GM12878 (cell line): ENCODE measurements at regions not wholly inside any gene's neighbourhood (a gene's known extent, or its start where the extent isn't known, plus 50 kb on each side); places are given as distances from the start of the nearest gene placed in this dataset.

Experiments
- ATAC-seq: fragments of 200-7000 bp; cut with Tn5 transposase; 3 replicates; pipeline ENCODE4 v1.9.1; 2020; ENCODE audit warnings: mild to moderate bottlenecking, moderate library complexity
- BruUV-seq: library from RNA; stranded (reverse); fragments of 400-500 nt; replicated peaks from 2 replicates; lab custom pipeline; 2021; lab: Mats Ljungman, UMichigan
- CTCF ChIA-PET: fragments of 300-600 bp; sonication (Branson Sonifier 250); formaldehyde crosslinking; extraction: SDS; loops from one replicate; lab custom pipeline; 2021; ENCODE audit warnings: inconsistent platforms; lab: Yijun Ruan, JAX
- POLR2A ChIA-PET: fragments of 350-600 bp; formaldehyde crosslinking; extraction: SDS; loops from one replicate; lab custom pipeline; 2021; ENCODE audit warnings: inconsistent platforms; lab: Charles Lee
- RAD21 ChIA-PET: fragments of 300-600 bp; sonication (Branson Sonifier 250); formaldehyde crosslinking; loops from one replicate; lab custom pipeline; 2023; ENCODE audit warnings: antibody characterized with exemption; ENCODE audit not compliant: unreplicated experiment; lab: Charles Lee
- SMC1A ChIA-PET: fragments of 300-600 bp; sonication (Branson Sonifier 250); formaldehyde crosslinking; loops from one replicate; lab custom pipeline; 2023; ENCODE audit not compliant: unreplicated experiment, uncharacterized antibody; lab: Charles Lee
- DNase-seq: peaks from one replicate; pipeline ENCODE4 v3.0.0-alpha.2; 2011; ENCODE audit warnings: low read depth, low spot score
- FAIRE-seq: peaks from 3 replicates; lab custom pipeline; 2011; peaks lifted over from hg19 to GRCh38; lab: Jason Lieb, UNC
- H2AFZ ChIP-seq: 2 replicates; pipeline ENCODE4 v1.6.0; 2011; ENCODE audit warnings: low read depth, low read length, control low read depth; ENCODE audit not compliant: control insufficient read depth
- H3K27ac ChIP-seq: 2 replicates; pipeline ENCODE4 v1.5.1; 2011; ENCODE audit warnings: control low read depth; ENCODE audit not compliant: control insufficient read depth, insufficient read depth
- H3K27me3 ChIP-seq, 2 experiments: replicated peaks in 1 of 2; 2 replicates each; pipeline versions ENCODE4 v1.6.0 to v1.6.1; 2011; ENCODE audit warnings: low read length in 1 of 2; ENCODE audit not compliant: control insufficient read depth in 2 of 2, insufficient read depth in 2 of 2
- H3K36me3 ChIP-seq, 2 experiments: 2 replicates each; pipeline ENCODE4 v1.5.1; 2011; ENCODE audit warnings: low read length in 1 of 2; ENCODE audit not compliant: control insufficient read depth in 2 of 2, insufficient read depth in 2 of 2
- H3K4me1 ChIP-seq: 2 replicates; pipeline ENCODE4 v1.6.1; 2011; ENCODE audit warnings: mild to moderate bottlenecking, low read length, moderate library complexity, mixed read lengths; ENCODE audit not compliant: control insufficient read depth, insufficient read depth
- H3K4me2 ChIP-seq: 2 replicates; pipeline ENCODE4 v1.6.0; 2011; ENCODE audit warnings: control low read depth; ENCODE audit not compliant: control insufficient read depth, insufficient read depth
- H3K4me3 ChIP-seq: fragments of 200-600 bp; sonication (generic); 2 replicates; pipeline ENCODE4 v1.5.1; 2016
- H3K79me2 ChIP-seq: 2 replicates; pipeline ENCODE4 v1.6.0; 2011; ENCODE audit warnings: low read length; ENCODE audit not compliant: control insufficient read depth, insufficient read depth
- H3K9ac ChIP-seq: 2 replicates; pipeline ENCODE4 v1.8.0; 2011; ENCODE audit warnings: low read length, control low read depth, mixed read lengths; ENCODE audit not compliant: control insufficient read depth, insufficient read depth
- H3K9me3 ChIP-seq: replicated peaks from 3 replicates; pipeline ENCODE4 v1.5.1; 2011; ENCODE audit warnings: mild to moderate bottlenecking, low read length; ENCODE audit not compliant: control insufficient read depth, insufficient read depth
- H4K20me1 ChIP-seq: 2 replicates; pipeline ENCODE4 v1.6.0; 2011; ENCODE audit not compliant: control insufficient read depth, insufficient read depth
- BCL11A ChIP-seq: IDR thresholded peaks from 2 replicates; pipeline ENCODE4 v1.6.1; 2011; ENCODE audit warnings: low read depth, low read length
- CHD2 ChIP-seq: IDR thresholded peaks from 2 replicates; pipeline ENCODE4 v1.6.1; 2011; ENCODE audit warnings: low read depth, low read length, improper control_type of control experiment, borderline replicate concordance
- ELK1 ChIP-seq: IDR thresholded peaks from 2 replicates; pipeline ENCODE4 v1.6.1; 2012; ENCODE audit warnings: low read depth, low read length, improper control_type of control experiment
- IRF4 ChIP-seq: IDR thresholded peaks from 2 replicates; pipeline ENCODE4 v1.6.1; 2011; ENCODE audit warnings: low read depth, low read length
- KLF5 ChIP-seq: fragments of 450-650 bp; IDR thresholded peaks from 2 replicates; pipeline ENCODE4 v1.6.1; 2014; ENCODE audit warnings: mild to moderate bottlenecking; ENCODE audit not compliant: partially characterized antibody
- MYC ChIP-seq: IDR thresholded peaks from 2 replicates; pipeline ENCODE4 v1.6.1; 2011; ENCODE audit warnings: mild to moderate bottlenecking, low read length, moderate library complexity, inconsistent platforms; ENCODE audit not compliant: insufficient read depth, insufficient replicate concordance, insufficient read length, severe bottlenecking
- NR2C2 ChIP-seq: IDR thresholded peaks from 2 replicates; pipeline ENCODE4 v1.6.1; 2011; ENCODE audit warnings: borderline replicate concordance, low read depth; ENCODE audit not compliant: control insufficient read depth, insufficient read length
- PBX3 ChIP-seq: IDR thresholded peaks from 2 replicates; pipeline ENCODE4 v1.6.1; 2011; ENCODE audit warnings: mild to moderate bottlenecking, low read depth, low read length, moderate library complexity; ENCODE audit not compliant: insufficient replicate concordance
- RELB ChIP-seq: fragments of 450-650 bp; IDR thresholded peaks from 2 replicates; pipeline ENCODE4 v1.6.1; 2017; ENCODE audit warnings: low read depth, mild to moderate bottlenecking, moderate library complexity
- RUNX3 ChIP-seq: IDR thresholded peaks from 2 replicates; pipeline ENCODE4 v1.6.1; 2012; ENCODE audit warnings: low read length, inconsistent platforms
- TCF7 ChIP-seq: IDR thresholded peaks from 2 replicates; pipeline ENCODE4 v1.6.1; 2014; ENCODE audit warnings: antibody characterized with exemption, borderline replicate concordance
- YBX1 ChIP-seq: fragments of 450-650 bp; IDR thresholded peaks from 2 replicates; pipeline ENCODE4 v1.6.1; 2016; ENCODE audit warnings: antibody characterized with exemption
- ZBED1 ChIP-seq: IDR thresholded peaks from 2 replicates; pipeline ENCODE4 v1.6.1; 2016; ENCODE audit warnings: borderline replicate concordance
- ZBTB33 ChIP-seq: fragments of 450-650 bp; IDR thresholded peaks from 2 replicates; pipeline ENCODE4 v1.6.1; 2017; ENCODE audit warnings: mild to moderate bottlenecking
- ZNF384 ChIP-seq: IDR thresholded peaks from 2 replicates; pipeline ENCODE4 v1.6.1; 2012; ENCODE audit warnings: low read depth, mild to moderate bottlenecking, low read length, improper control_type of control experiment, borderline replicate concordance
- WGBS: methylation state at CpG from one replicate; pipeline ENCODE4 v1.1.6; 2016; ENCODE audit warnings: low lambda C conversion rate; ENCODE audit not compliant: insufficient replicate concordance, insufficient coverage; ENCODE audit errors: missing lambda C conversion rate; 5-methylcytosine and 5-hydroxymethylcytosine counted together
- in situ Hi-C: fragments of 300-500 bp; cut with MboI; formaldehyde crosslinking; loops from 9 replicates; pipeline ENCODE4 v1.14.3; 2018; ENCODE audit warnings: mixed read lengths
- intact Hi-C: fragments of 100-400 bp; cut with micrococcal nuclease; formaldehyde crosslinking; loops from one replicate; pipeline ENCODE4 v1.14.2; 2022; ENCODE audit not compliant: unreplicated experiment

- DNase-seq (no peak), ATAC-seq (no peak), FAIRE-seq (no peak)
- no peak for TF ChIP-seq KLF5
- TF ChIP-seq IRF4, result no peak
- TF ChIP-seq TCF7, result no peak
- TF ChIP-seq YBX1, result no peak
- no peak for TF ChIP-seq ZBED1
- TF ChIP-seq MYC, result no peak
- no peak for TF ChIP-seq RUNX3
- no peak for TF ChIP-seq NR2C2
- TF ChIP-seq CHD2, result no peak
- no peak for TF ChIP-seq ELK1
- no peak for TF ChIP-seq PBX3
- no peak for TF ChIP-seq ZBTB33
- TF ChIP-seq ZNF384, result no peak
- no peak for TF ChIP-seq RELB
- TF ChIP-seq BCL11A, result no peak
- intact Hi-C loops (no loop called here), in situ Hi-C loops (no loop called here)
- Histone ChIP-seq H3K27me3 (no peaks in the 10 kb centered on the region), H3K79me2 (no peaks in the 10 kb centered on the region), H3K4me3 (no peak overlapping the region), H2AFZ (no peak overlapping the region), H3K9me3 (no peaks in the 10 kb centered on the region), H4K20me1 (no peaks in the 10 kb centered on the region), H3K9ac (no peak overlapping the region), H3K4me2 (no peak overlapping the region), H3K27ac (no peak overlapping the region), H3K36me3 (no peaks in the 10 kb centered on the region), H3K4me1 (no peaks in the 10 kb centered on the region)
- POLR2A ChIA-PET, result no interaction called here
- RAD21 ChIA-PET, result no interaction called here
- no TSS peak for BruUV-seq
- WGBS, result 37% methylated on average over 13 of the region's 13 CpGs
- SMC1A ChIA-PET, result no interaction called here
- CTCF ChIA-PET, result interaction anchor here (1.5 kb wide), 1 partner anchor 10 kb away, joined by 3 read pairs; no protein-coding TSS in a partner anchor
Measured at GRCh38 chr6:9025228-9025627, 589.9 kb upstream of the SLC35B3 start.
